GM18505 (cell line): ENCODE measurements at regions not wholly inside any gene's neighbourhood (a gene's known extent, or its start where the extent isn't known, plus 50 kb on each side); places are given as distances from the start of the nearest gene placed in this dataset.

Source experiments
- ATAC-seq: cut with Tn5 transposase; IDR thresholded peaks from one replicate; pipeline ENCODE4 v1.9.1; 2021; ENCODE audit not compliant: unreplicated experiment
- POLR2A ChIP-seq: IDR thresholded peaks from 4 replicates; pipeline ENCODE4 v1.6.1; 2011; ENCODE audit warnings: borderline replicate concordance; ENCODE audit not compliant: insufficient read depth, insufficient read length; ENCODE audit errors: extremely low read depth

DNA sequence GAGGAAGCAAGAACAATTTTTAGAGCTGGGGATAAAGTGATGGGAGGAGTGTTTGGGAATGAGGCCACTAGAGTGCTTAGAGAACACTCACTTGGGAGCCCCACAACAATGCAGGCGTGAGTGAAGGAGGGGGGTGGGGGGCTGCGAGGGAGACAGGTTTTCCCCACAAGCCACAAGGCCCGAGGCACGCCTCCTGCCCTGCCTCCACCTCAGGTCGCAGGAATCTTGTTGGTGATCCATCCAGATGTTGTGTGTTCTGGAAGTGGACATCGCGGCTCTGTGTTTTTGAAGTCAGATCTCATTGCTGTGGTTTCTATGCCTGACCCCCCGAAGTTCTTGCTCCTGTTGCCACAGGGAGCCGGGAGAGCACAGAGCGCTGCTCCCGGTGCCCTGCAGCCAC lies 178.0 kb upstream of the BMPER start:
- no peak for TF ChIP-seq POLR2A
- ATAC-seq: no peak

GRCh38 chr7:33728873-33729551 lies 176.3 kb upstream of the BMPER start:
- ATAC-seq: no peak
- TF ChIP-seq POLR2A: no peak

DNA sequence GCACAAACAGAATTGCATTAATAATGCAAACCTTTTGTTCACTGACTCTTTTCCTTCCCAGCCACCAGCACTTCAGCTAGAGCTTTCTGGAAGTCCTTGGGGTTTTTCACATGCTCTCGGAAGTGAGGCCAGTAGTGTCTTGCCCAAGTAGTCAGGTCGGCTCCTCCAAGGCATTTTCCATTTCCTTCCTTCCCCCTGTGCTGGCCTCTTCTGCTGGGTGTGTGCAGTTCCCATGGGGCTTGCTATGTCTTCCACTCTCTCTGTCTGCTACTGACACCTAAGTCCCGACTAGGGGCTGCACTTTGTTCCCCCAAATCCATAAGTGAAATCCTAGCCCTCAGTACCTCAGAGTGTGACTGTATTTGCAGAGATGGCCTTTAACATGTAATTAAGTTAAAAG lies 175.6 kb upstream of the BMPER start:
- TF ChIP-seq POLR2A: no peak
- ATAC-seq: no peak

DNA sequence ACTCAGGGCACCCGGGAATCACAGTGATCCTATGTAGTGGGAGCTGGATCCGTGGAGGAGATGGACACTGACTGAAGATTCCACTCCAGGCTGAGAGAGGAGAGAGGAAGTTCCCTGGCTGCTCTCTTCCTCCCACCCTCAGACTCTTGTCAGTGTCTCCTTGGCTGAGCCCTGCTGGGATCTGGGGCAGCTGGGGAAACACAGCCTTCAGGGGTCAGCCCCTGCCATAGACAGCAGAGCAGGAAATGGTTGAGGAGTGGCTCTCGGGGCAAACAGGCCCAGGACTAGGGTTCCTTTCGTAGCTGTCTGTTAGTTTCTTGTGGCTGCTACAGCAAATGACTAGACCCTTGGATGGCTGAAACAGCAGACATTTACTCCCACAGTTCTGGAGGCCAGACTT lies 174.4 kb upstream of the BMPER start:
- TF ChIP-seq POLR2A: no peak
- no peak for ATAC-seq

GRCh38 chr7:33731912-33732311 lies 173.4 kb upstream of the BMPER start:
- TF ChIP-seq POLR2A: no peak
- no peak for ATAC-seq

DNA sequence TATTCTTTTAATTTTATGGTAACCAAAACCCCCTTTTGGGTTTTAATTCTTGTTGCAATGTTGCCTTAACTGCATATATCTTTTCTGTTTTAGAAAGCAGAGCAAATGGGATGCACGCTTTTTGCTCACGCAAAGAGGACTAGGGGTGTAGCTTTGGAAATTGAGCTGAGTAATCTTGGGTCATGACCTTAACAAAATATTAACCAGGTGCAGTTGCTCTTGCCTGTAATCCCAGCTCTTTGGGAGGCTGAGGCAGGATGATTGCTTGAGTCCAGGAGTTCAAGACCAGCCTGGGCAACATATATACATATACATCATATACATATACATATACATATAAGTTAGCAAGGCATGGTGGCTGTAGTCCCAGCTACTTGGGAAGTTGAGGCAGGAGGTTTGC lies 172.9 kb upstream of the BMPER start:
- ATAC-seq: no peak
- TF ChIP-seq POLR2A: no peak

DNA sequence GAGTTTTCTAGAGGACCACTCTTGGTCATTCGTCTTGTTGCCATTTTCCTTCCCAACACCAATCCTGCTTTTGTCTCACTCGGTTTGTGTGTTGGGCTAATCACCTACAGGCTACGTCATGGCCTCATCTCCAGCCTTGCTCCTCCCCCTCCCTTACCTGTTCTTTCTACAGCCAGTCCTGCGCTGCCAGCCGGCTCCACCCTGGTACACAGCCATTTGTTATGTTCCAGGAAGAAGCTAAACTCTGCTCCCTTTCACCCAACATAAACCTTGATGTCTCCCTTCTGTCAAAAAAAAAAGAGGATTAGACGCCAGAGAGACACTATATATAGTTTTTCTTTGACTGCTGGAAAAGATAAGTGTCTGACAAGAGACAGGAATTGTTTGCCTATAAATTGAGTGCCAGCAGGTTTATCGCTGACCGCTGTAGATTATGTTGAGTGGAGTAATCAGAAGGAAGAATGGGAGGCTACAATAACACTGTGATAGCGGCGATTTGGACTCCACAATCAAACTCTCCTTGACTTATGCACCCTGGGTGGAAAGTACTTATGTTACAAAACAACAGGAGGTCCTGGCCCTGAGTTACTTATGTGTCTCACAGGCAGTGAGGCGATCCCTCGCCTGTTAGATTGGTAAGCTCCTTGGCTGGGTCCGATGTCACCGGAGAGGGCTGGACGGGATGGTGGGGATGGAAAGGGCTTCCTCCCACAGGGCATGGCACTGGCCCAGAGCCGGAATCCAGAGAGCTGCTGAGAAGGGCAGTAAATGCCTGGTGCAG lies 171.3 kb upstream of the BMPER start:
- no peak for TF ChIP-seq POLR2A
- no peak for ATAC-seq

DNA sequence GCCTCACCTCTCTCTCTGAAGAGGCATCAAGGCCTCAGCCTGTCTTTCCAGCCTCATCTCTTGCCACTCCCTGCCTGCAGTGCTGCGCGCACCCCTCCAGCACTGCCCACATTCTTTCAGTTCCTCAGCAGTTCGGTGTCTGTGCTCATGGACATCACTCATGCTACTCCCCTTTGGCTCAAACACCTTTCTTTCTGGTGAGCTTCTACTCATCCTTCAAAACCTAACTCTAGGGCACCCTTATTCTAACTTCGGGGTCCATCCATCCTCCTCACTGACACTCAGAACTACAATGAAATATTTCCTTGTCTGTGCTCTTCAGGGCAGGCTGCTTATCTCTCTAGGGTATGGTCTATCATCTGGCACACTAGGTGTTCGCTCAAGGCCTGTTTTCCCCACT lies 169.9 kb upstream of the BMPER start:
- no peak for ATAC-seq
- no peak for TF ChIP-seq POLR2A

GRCh38 chr7:33736521-33737221 lies 168.7 kb upstream of the BMPER start:
- TF ChIP-seq POLR2A: no peak
- no peak for ATAC-seq

DNA sequence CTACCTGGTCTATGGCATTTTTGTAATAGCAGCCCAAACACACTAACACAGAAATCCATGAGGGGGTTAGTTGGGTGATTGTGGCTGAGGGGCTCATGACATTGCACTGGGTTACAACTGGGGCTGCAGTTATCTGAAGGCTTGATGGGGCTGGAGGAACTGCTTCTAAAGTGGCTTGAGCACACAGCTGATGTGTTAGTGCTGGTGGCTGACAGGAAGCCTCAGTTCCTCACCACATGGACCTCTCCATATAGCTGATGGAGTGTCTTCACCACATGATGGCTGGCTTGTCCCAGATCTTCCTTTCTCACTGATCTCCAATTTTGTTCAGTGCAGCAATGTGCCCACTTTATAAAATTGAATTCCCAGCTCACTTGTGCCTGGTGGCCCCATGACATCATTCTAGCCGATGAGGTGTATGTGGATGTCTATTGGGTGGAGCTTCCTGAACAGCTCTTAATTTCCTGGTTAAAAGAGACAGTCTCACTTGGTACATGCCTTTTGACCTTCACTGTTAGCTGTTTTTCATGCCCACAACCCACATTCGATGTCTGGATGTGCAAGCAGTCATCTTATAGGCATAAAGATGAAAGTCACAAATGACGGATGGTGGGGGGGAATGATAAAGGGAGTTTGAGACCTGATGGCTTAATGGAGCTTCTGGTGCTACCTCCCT lies 166.9 kb upstream of the BMPER start:
- TF ChIP-seq POLR2A: no peak
- no peak for ATAC-seq

GRCh38 chr7:33739286-33739685 lies 166.1 kb upstream of the BMPER start:
- no peak for ATAC-seq
- TF ChIP-seq POLR2A: no peak

GRCh38 chr7:33742521-33742920 lies 162.8 kb upstream of the BMPER start:
- ATAC-seq: no peak
- TF ChIP-seq POLR2A: no peak

DNA sequence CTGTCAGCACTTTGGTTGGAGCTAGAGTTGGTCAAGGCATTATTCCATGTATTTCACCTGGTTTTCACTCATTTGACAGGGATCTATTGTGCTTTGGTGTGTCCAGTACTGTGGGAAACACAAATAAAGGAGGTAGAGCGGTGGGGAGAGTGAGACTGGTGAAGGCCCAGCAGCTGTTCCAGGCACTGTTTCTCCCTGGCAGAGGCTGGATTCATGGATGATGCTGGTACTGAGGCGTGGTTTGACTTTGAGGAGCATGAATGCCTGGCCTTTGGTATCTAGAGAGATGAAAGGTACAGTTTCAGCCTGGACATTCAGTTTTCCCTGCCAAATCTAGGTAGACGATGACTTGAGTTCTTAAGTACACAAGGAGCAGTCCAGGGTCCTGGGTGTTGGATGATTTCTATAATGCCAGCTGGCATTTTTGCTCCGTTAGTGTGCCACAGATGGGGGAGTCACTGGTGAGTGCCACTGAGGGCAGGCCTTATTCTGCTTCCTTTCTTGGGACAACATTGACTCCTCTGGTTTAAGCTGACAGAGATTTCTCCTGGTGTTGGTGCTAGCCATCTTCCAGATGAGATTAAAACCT lies 162.2 kb upstream of the BMPER start:
- TF ChIP-seq POLR2A: no peak
- ATAC-seq: no peak
